A549 (cell line): ENCODE measurements at regions not wholly inside any gene's neighbourhood (a gene's known extent, or its start where the extent isn't known, plus 50 kb on each side); places are given as distances from the start of the nearest gene placed in this dataset.

Source experiments
- BCL3 ChIP-seq: fragments of >200 bp; sonication (Bioruptor Twin); formaldehyde crosslinking; IDR thresholded peaks from 3 replicates; pipeline ENCODE4 v1.6.1; 2016
- E2F6 ChIP-seq: IDR thresholded peaks from 2 replicates; pipeline ENCODE4 v1.6.1; 2012; ENCODE audit warnings: low read depth, borderline replicate concordance
- ESRRA ChIP-seq: fragments of 150-350 bp; IDR thresholded peaks from 2 replicates; pipeline ENCODE4 v1.6.1; 2014; ENCODE audit warnings: mild to moderate bottlenecking, low read length, borderline replicate concordance
- FOSB ChIP-seq: fragments of 250-450 bp; sonication (Bioruptor Pico); IDR thresholded peaks from 2 replicates; pipeline ENCODE4 v1.5.0; 2020; ENCODE audit warnings: mild to moderate bottlenecking, moderate library complexity
- HES2 ChIP-seq: fragments of >200 bp; sonication (Bioruptor Twin); formaldehyde crosslinking; IDR thresholded peaks from 2 replicates; pipeline ENCODE4 v1.6.1; 2016
- MAFK ChIP-seq: fragments of 450-650 bp; IDR thresholded peaks from 2 replicates; pipeline ENCODE4 v1.6.1; 2014; ENCODE audit not compliant: partially characterized antibody
- POLR2A ChIP-seq: IDR thresholded peaks from 2 replicates; pipeline ENCODE4 v1.6.1; 2012; ENCODE audit warnings: mild to moderate bottlenecking, low read length
- RFX5 ChIP-seq: fragments of 450-650 bp; IDR thresholded peaks from 2 replicates; pipeline ENCODE4 v1.7.1; 2014; ENCODE audit warnings: antibody characterized with exemption, mild to moderate bottlenecking, moderate library complexity
- SMC3 ChIP-seq: fragments of >200 bp; sonication (Bioruptor Twin); formaldehyde crosslinking; IDR thresholded peaks from 3 replicates; pipeline ENCODE4 v1.6.1; 2018; ENCODE audit warnings: inconsistent platforms
- ZC3H11A ChIP-seq: fragments of 450-650 bp; IDR thresholded peaks from 2 replicates; pipeline ENCODE4 v1.6.1; 2014; ENCODE audit warnings: antibody characterized with exemption, mild to moderate bottlenecking
- TF ChIP-seq, protein P1 (sequence below): fragments of >200 bp; sonication (Bioruptor Twin); formaldehyde crosslinking; IDR thresholded peaks from 3 replicates; pipeline ENCODE4 v1.5.1; 2016
- TF ChIP-seq, protein P2 (sequence below): fragments of 200-600 bp; sonication (generic); IDR thresholded peaks from 2 replicates; pipeline ENCODE4 v1.6.1; 2016; ENCODE audit warnings: antibody characterized with exemption, mild to moderate bottlenecking, moderate library complexity
- TF ChIP-seq, protein P3 (sequence below): fragments of 150-350 bp; IDR thresholded peaks from 2 replicates; pipeline ENCODE4 v1.6.1; 2014; ENCODE audit warnings: low read depth, mild to moderate bottlenecking, low read length

- TF ChIP-seq HES2 (no peak), SMC3 (no peak), POLR2A (no peak), FOSB (CRISPR knock-in tag) (no peak), BCL3 (no peak), E2F6 (no peak), ESRRA (no peak), MAFK (no peak), ZC3H11A (no peak), RFX5 (no peak)
- TF ChIP-seq, protein P1, sequence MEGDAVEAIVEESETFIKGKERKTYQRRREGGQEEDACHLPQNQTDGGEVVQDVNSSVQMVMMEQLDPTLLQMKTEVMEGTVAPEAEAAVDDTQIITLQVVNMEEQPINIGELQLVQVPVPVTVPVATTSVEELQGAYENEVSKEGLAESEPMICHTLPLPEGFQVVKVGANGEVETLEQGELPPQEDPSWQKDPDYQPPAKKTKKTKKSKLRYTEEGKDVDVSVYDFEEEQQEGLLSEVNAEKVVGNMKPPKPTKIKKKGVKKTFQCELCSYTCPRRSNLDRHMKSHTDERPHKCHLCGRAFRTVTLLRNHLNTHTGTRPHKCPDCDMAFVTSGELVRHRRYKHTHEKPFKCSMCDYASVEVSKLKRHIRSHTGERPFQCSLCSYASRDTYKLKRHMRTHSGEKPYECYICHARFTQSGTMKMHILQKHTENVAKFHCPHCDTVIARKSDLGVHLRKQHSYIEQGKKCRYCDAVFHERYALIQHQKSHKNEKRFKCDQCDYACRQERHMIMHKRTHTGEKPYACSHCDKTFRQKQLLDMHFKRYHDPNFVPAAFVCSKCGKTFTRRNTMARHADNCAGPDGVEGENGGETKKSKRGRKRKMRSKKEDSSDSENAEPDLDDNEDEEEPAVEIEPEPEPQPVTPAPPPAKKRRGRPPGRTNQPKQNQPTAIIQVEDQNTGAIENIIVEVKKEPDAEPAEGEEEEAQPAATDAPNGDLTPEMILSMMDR = no peak
- TF ChIP-seq, protein P2, sequence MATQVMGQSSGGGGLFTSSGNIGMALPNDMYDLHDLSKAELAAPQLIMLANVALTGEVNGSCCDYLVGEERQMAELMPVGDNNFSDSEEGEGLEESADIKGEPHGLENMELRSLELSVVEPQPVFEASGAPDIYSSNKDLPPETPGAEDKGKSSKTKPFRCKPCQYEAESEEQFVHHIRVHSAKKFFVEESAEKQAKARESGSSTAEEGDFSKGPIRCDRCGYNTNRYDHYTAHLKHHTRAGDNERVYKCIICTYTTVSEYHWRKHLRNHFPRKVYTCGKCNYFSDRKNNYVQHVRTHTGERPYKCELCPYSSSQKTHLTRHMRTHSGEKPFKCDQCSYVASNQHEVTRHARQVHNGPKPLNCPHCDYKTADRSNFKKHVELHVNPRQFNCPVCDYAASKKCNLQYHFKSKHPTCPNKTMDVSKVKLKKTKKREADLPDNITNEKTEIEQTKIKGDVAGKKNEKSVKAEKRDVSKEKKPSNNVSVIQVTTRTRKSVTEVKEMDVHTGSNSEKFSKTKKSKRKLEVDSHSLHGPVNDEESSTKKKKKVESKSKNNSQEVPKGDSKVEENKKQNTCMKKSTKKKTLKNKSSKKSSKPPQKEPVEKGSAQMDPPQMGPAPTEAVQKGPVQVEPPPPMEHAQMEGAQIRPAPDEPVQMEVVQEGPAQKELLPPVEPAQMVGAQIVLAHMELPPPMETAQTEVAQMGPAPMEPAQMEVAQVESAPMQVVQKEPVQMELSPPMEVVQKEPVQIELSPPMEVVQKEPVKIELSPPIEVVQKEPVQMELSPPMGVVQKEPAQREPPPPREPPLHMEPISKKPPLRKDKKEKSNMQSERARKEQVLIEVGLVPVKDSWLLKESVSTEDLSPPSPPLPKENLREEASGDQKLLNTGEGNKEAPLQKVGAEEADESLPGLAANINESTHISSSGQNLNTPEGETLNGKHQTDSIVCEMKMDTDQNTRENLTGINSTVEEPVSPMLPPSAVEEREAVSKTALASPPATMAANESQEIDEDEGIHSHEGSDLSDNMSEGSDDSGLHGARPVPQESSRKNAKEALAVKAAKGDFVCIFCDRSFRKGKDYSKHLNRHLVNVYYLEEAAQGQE = no peak
- TF ChIP-seq, protein P3, sequence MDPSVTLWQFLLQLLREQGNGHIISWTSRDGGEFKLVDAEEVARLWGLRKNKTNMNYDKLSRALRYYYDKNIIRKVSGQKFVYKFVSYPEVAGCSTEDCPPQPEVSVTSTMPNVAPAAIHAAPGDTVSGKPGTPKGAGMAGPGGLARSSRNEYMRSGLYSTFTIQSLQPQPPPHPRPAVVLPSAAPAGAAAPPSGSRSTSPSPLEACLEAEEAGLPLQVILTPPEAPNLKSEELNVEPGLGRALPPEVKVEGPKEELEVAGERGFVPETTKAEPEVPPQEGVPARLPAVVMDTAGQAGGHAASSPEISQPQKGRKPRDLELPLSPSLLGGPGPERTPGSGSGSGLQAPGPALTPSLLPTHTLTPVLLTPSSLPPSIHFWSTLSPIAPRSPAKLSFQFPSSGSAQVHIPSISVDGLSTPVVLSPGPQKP = no peak
These were observed 732.1 kb upstream of the RIOK2 start for GRCh38 chr5:97915106-97915505.
